HG02623 (cell line): ENCODE measurements at regions not wholly inside any gene's neighbourhood (a gene's known extent, or its start where the extent isn't known, plus 50 kb on each side); places are given as distances from the start of the nearest gene placed in this dataset.
A peak's percentile ranks its signal among the peaks of the same experiment; 100 is the strongest.
"Not testable (repeated sequence)": the region's sequence is repeated elsewhere in the genome, so short reads cannot be mapped to it uniquely, and the experiment has no call there.

Experiments used
- ATAC-seq: cut with Tn5 transposase; IDR thresholded peaks from one replicate; pipeline ENCODE4 v1.9.1; 2021; ENCODE audit warnings: moderate library complexity; ENCODE audit not compliant: unreplicated experiment

GRCh38 chr18:12179029-12179428 lies 75.1 kb upstream of the CIDEA start:
- ATAC-seq: not testable (repeated sequence)

GRCh38 chr18:12179697-12180577 lies 74.2 kb upstream of the CIDEA start:
- ATAC-seq: not testable (repeated sequence)

- not testable (repeated sequence) for ATAC-seq
These were observed 55.4 kb upstream of the CIDEA start for GRCh38 chr18:12198797-12199196.

DNA sequence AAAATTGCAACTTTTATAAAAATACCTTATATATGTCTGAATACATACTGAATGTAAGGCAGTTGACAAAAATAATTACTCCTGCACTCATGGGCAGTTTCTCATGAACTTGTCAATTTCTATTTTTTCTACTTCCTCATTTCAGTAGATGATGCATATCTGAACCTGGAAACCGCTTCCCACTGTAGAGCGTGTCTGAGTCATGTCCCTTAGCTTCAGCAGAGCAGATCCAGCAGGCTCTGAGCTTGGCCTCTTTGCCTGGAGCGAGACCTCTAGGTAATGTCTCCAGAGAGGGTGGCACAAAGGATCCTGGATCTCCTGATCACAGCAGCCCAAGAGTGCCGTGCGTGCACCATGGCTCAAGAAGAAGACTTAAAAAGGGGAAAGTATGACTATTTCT lies 54.0 kb upstream of the CIDEA start:
- peak; percentile 99 for ATAC-seq
